ENCODE measurements at regions not wholly inside any gene's neighbourhood (a gene's known extent, or its start where the extent isn't known, plus 50 kb on each side); places are given as distances from the start of the nearest gene placed in this dataset.

GRCh38 chr5:54825005-54825404 is 160.4 kb downstream of the ESM1 start:
- RAD21 ChIA-PET (ENCODE audit: low non-redundant PET in 1 of 2, low total read pairs in 2 of 2, uncharacterized antibody in 2 of 2, unreplicated experiment in 2 of 2) = no interaction called here

GRCh38 chr5:54823006-54823405 is 162.4 kb downstream of the ESM1 start:
- no peak overlapping the region for H3K27ac ChIP-seq (ENCODE audit: low read depth, low read length)
- H3K9ac ChIP-seq (ENCODE audit: low read length) = no peak overlapping the region
- H4K20me1 ChIP-seq (ENCODE audit: insufficient read depth) = no peaks in the 10 kb centered on the region
- H3K4me3 ChIP-seq (replicated peaks in 1 of 2; ENCODE audit: low read depth in 1 of 2, low read length in 2 of 2) = no peak overlapping the region
- H3K9me2 ChIP-seq (ENCODE audit: insufficient read depth) = no peaks in the 10 kb centered on the region
- BruUV-seq (replicated peaks) = no TSS peak
- RAD21 ChIA-PET (ENCODE audit: low non-redundant PET in 1 of 2, low total read pairs in 2 of 2, uncharacterized antibody in 2 of 2, unreplicated experiment in 2 of 2) = no interaction called here
- H2AFZ ChIP-seq (ENCODE audit: low read depth, low read length, poor library complexity, severe bottlenecking) = no peak overlapping the region
- DNase-seq (ENCODE audit: low read depth, low spot score) (no peak), ATAC-seq (no peak)
- H3K36me3 ChIP-seq (ENCODE audit: control insufficient read depth in 1 of 2, insufficient read depth in 2 of 2, low read length in 2 of 2) = no peaks in the 10 kb centered on the region
- POLR2A ChIA-PET = no interaction called here
- no peaks in the 10 kb centered on the region for H3K79me2 ChIP-seq (ENCODE audit: insufficient read depth, low read length)
- H3K4me2 ChIP-seq (ENCODE audit: low read length) = no peak overlapping the region
- no peaks in the 10 kb centered on the region for H3K4me1 ChIP-seq (ENCODE audit: control insufficient read depth in 1 of 2, insufficient read depth in 2 of 2, low read length in 2 of 2)
- intact Hi-C loops (cut with micrococcal nuclease) = no loop called here
- CTCF ChIA-PET = no interaction called here
- H3K9me3 ChIP-seq (ENCODE audit: control insufficient read depth in 1 of 2, insufficient read depth in 1 of 2, low read depth in 1 of 2, low read length in 2 of 2) = no peaks in the 10 kb centered on the region
- H3K27me3 ChIP-seq (ENCODE audit: insufficient read depth, low read length) = no peaks in the 10 kb centered on the region
- no peak for TF ChIP-seq EZH2 (IDR thresholded peaks at IDR 0.05)
- TF ChIP-seq TCF7L2 (IDR thresholded peaks at IDR 0.05; ENCODE audit: borderline replicate concordance, extremely low read depth, insufficient read depth, insufficient read length) = no peak
- TF ChIP-seq EZH2phosphoT487 (IDR thresholded peaks at IDR 0.05; ENCODE audit: borderline replicate concordance) = no peak
- TF ChIP-seq POLR2A (IDR thresholded peaks at IDR 0.05; ENCODE audit: borderline replicate concordance, extremely low read depth, insufficient read depth, insufficient read length) = no peak
- TF ChIP-seq CBX3 (IDR thresholded peaks at IDR 0.05; ENCODE audit: low read depth) = no peak
- TF ChIP-seq JUND (IDR thresholded peaks at IDR 0.05) = no peak
- no peak for TF ChIP-seq ZNF274 (IDR thresholded peaks at IDR 0.05; ENCODE audit: low read depth, low read length)
- TF ChIP-seq ELF1 (IDR thresholded peaks at IDR 0.05; ENCODE audit: borderline replicate concordance, low read depth) = no peak
- no peak for TF ChIP-seq ZBTB33 (IDR thresholded peaks at IDR 0.05; ENCODE audit: extremely low read depth, insufficient replicate concordance, low read length)
- no peak for TF ChIP-seq EGR1 (IDR thresholded peaks at IDR 0.05; ENCODE audit: low read depth)
- TF ChIP-seq SRF (IDR thresholded peaks at IDR 0.05; ENCODE audit: low read depth) = no peak
- TF ChIP-seq SP1 (IDR thresholded peaks at IDR 0.05; ENCODE audit: low read depth) = no peak
- no peak for TF ChIP-seq RAD21 (IDR thresholded peaks at IDR 0.05; ENCODE audit: low read depth)
- TF ChIP-seq SIN3A (IDR thresholded peaks at IDR 0.05; ENCODE audit: low read depth) = no peak
- no peak for TF ChIP-seq ZFX (IDR thresholded peaks at IDR 0.05)
- TF ChIP-seq CTCF (IDR thresholded peaks at IDR 0.05 in 2 of 3, conservative IDR thresholded peaks at IDR 0.05 in 1 of 3; ENCODE audit: borderline replicate concordance in 1 of 3, insufficient read depth in 1 of 3, low read depth in 2 of 3, low read length in 2 of 3) = no peak
- TF ChIP-seq ATF3 (IDR thresholded peaks at IDR 0.05) = no peak

More at GRCh38 chr5:54825005-54825404, 160.4 kb downstream of the ESM1 start:
- ChIA-PET POLR2A (no interaction called here), CTCF (no interaction called here)
- no peaks in the 10 kb centered on the region for H3K36me3 ChIP-seq (ENCODE audit: control insufficient read depth in 1 of 2, insufficient read depth in 2 of 2, low read length in 2 of 2)
- H4K20me1 ChIP-seq (ENCODE audit: insufficient read depth) = no peaks in the 10 kb centered on the region
- no peak overlapping the region for H3K4me3 ChIP-seq (replicated peaks in 1 of 2; ENCODE audit: low read depth in 1 of 2, low read length in 2 of 2)
- no peak for TF ChIP-seq RAD21 (IDR thresholded peaks at IDR 0.05; ENCODE audit: low read depth)
- TF ChIP-seq ELF1 (IDR thresholded peaks at IDR 0.05; ENCODE audit: borderline replicate concordance, low read depth) = no peak
- TF ChIP-seq YY1 (IDR thresholded peaks at IDR 0.05; ENCODE audit: extremely low read depth, insufficient replicate concordance, low read depth, low read length) = no peak
- no peak for TF ChIP-seq JUND (IDR thresholded peaks at IDR 0.05)
- TF ChIP-seq TCF7L2 (IDR thresholded peaks at IDR 0.05; ENCODE audit: borderline replicate concordance, extremely low read depth, insufficient read depth, insufficient read length) = no peak
- TF ChIP-seq SIN3A (IDR thresholded peaks at IDR 0.05; ENCODE audit: low read depth) = no peak
- no peak for TF ChIP-seq FOSL1 (IDR thresholded peaks at IDR 0.05; ENCODE audit: low read depth)
- no peaks in the 10 kb centered on the region for H3K4me1 ChIP-seq (ENCODE audit: control insufficient read depth in 1 of 2, insufficient read depth in 2 of 2, low read length in 2 of 2)
- no TSS peak for BruUV-seq (replicated peaks)
- H3K9me3 ChIP-seq (ENCODE audit: control insufficient read depth in 1 of 2, insufficient read depth in 1 of 2, low read depth in 1 of 2, low read length in 2 of 2) = no peaks in the 10 kb centered on the region
- DNase-seq (ENCODE audit: low read depth, low spot score) (no peak), ATAC-seq (no peak)
- H3K79me2 ChIP-seq (ENCODE audit: insufficient read depth, low read length) = no peaks in the 10 kb centered on the region
- H3K9me2 ChIP-seq (ENCODE audit: insufficient read depth) = no peaks in the 10 kb centered on the region
- H3K27me3 ChIP-seq (ENCODE audit: insufficient read depth, low read length) = peaks cover 2% of the 10 kb centered on the region; the same call in 1 of the 2 replicates
- no peak overlapping the region for H3K4me2 ChIP-seq (ENCODE audit: low read length)
- intact Hi-C loops (cut with micrococcal nuclease) = no loop called here
- no peak overlapping the region for H3K27ac ChIP-seq (ENCODE audit: low read depth, low read length)
- H2AFZ ChIP-seq (ENCODE audit: low read depth, low read length, poor library complexity, severe bottlenecking) = no peak overlapping the region
- H3K9ac ChIP-seq (ENCODE audit: low read length) = no peak overlapping the region

Data from HCT116 (cell line).